VCaP (cell line): ENCODE measurements at regions not wholly inside any gene's neighbourhood (a gene's known extent, or its start where the extent isn't known, plus 50 kb on each side); places are given as distances from the start of the nearest gene placed in this dataset.

Experiments used
- H3K27ac ChIP-seq: fragments of 450-650 bp; 2 replicates; pipeline ENCODE4 v1.5.1; 2017
- CTCF ChIP-seq: fragments of 450-650 bp; conservative IDR thresholded peaks from 2 replicates; pipeline ENCODE4 v1.5.1; 2017; ENCODE audit warnings: mild to moderate bottlenecking, moderate library complexity

GRCh38 chr2:207253666-207254345 is 88.1 kb upstream of the KLF7 start:
- no peak overlapping the region for H3K27ac ChIP-seq
- TF ChIP-seq CTCF, result no peak

GRCh38 chr2:207254591-207255464 is 89.1 kb upstream of the KLF7 start:
- no peak for TF ChIP-seq CTCF

GRCh38 chr2:207255565-207256470 is 90.1 kb upstream of the KLF7 start:
- no peak for TF ChIP-seq CTCF

More at GRCh38 chr2:207254591-207255464, 89.1 kb upstream of the KLF7 start:
- no peak overlapping the region for H3K27ac ChIP-seq

GRCh38 chr2:207256476-207257207 is 90.9 kb upstream of the KLF7 start:
- TF ChIP-seq CTCF, result no peak
- H3K27ac ChIP-seq, result peak overlapping the region; percentile 78; the same call in 1 of the 2 replicates

More at GRCh38 chr2:207255565-207256470, 90.1 kb upstream of the KLF7 start:
- no peak overlapping the region for H3K27ac ChIP-seq

GRCh38 chr2:207257251-207258250 is 91.8 kb upstream of the KLF7 start:
- TF ChIP-seq CTCF, result no peak
- peak overlapping the region; percentile 78 for H3K27ac ChIP-seq

GRCh38 chr2:207258263-207258991 is 92.7 kb upstream of the KLF7 start:
- peak overlapping the region; percentile 78 for H3K27ac ChIP-seq
- no peak for TF ChIP-seq CTCF
